Endothelial cell of umbilical vein (primary cell): ENCODE measurements at regions not wholly inside any gene's neighbourhood (a gene's known extent, or its start where the extent isn't known, plus 50 kb on each side); places are given as distances from the start of the nearest gene placed in this dataset.

Experiments used
- EZH2 ChIP-seq: IDR thresholded peaks from 2 replicates; pipeline ENCODE4 v1.6.1; 2012; ENCODE audit warnings: borderline replicate concordance, low read depth, mild to moderate bottlenecking, moderate library complexity, low read length, inconsistent platforms; ENCODE audit not compliant: severe bottlenecking
- FOS ChIP-seq: IDR thresholded peaks from 2 replicates; pipeline ENCODE4 v1.6.1; 2011; ENCODE audit warnings: mild to moderate bottlenecking, low read length, moderate library complexity, borderline replicate concordance; ENCODE audit not compliant: insufficient read depth
- MYC ChIP-seq: IDR thresholded peaks from one replicate; pipeline ENCODE4 v1.6.1; 2011; ENCODE audit warnings: mild to moderate bottlenecking, low read depth, low read length
- POLR2A ChIP-seq: IDR thresholded peaks from 2 replicates; pipeline ENCODE4 v1.6.1; 2012; ENCODE audit warnings: low read depth, mild to moderate bottlenecking, control low read depth, low read length
- POLR2AphosphoS5 ChIP-seq: IDR thresholded peaks from 2 replicates; pipeline ENCODE4 v1.6.1; 2012; ENCODE audit warnings: low read depth, mild to moderate bottlenecking, control low read depth, low read length, moderate library complexity; ENCODE audit not compliant: insufficient read depth
- TF ChIP-seq, protein P1 (sequence below), 2 donors: IDR thresholded peaks; 1 replicate in 1 of 2; 2 replicates in 1 of 2; pipeline ENCODE4 v1.5.1; 2011; ENCODE audit warnings: low read length in 2 of 2, mild to moderate bottlenecking in 2 of 2, moderate library complexity in 2 of 2, control low read depth in 1 of 2, inconsistent platforms in 1 of 2, low read depth in 1 of 2; ENCODE audit not compliant: insufficient read depth in 1 of 2; ENCODE audit errors: extremely low read depth in 1 of 2
- TF ChIP-seq, protein P2 (sequence below): IDR thresholded peaks from 2 replicates; pipeline ENCODE4 v1.6.1; 2011; ENCODE audit not compliant: insufficient read depth, insufficient read length

DNA sequence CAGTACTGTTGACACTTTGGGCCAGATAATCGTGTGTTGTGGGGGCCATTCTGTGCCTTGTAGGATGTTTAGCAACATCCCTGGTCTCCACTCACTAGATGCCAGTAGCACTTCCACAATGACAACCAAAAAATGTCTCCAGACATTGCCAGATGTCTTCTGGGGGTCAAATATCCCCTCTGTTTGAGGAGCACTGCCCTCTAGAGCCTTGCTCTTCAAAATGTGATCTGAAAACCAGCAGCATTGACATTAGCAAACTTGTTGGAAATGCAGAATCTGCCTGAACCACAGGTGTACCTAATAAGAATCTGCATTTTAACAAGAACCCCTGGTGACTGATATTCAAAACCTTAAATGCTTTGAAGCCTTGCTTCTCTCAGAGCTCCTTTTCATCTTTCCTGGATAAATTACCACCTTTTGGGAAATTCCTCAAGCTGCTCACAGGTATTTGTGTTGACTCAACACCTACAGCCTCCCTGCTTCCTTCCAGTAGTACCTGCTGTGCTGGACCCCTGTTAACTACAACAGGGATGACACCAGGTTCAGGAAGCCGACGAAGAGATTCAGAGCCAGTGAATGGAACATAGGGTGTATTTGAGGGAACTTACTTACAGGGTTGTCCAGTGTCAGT, 459.0 kb upstream of the NR3C2 start:
- TF ChIP-seq, protein P1, sequence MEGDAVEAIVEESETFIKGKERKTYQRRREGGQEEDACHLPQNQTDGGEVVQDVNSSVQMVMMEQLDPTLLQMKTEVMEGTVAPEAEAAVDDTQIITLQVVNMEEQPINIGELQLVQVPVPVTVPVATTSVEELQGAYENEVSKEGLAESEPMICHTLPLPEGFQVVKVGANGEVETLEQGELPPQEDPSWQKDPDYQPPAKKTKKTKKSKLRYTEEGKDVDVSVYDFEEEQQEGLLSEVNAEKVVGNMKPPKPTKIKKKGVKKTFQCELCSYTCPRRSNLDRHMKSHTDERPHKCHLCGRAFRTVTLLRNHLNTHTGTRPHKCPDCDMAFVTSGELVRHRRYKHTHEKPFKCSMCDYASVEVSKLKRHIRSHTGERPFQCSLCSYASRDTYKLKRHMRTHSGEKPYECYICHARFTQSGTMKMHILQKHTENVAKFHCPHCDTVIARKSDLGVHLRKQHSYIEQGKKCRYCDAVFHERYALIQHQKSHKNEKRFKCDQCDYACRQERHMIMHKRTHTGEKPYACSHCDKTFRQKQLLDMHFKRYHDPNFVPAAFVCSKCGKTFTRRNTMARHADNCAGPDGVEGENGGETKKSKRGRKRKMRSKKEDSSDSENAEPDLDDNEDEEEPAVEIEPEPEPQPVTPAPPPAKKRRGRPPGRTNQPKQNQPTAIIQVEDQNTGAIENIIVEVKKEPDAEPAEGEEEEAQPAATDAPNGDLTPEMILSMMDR (IDR thresholded peaks at IDR 0.05; ENCODE audit: extremely low read depth in 1 of 2, insufficient read depth in 1 of 2, low read depth in 1 of 2, low read length in 2 of 2) = no peak
- TF ChIP-seq POLR2A = no peak
- no peak for TF ChIP-seq EZH2
- TF ChIP-seq POLR2AphosphoS5 = no peak
- TF ChIP-seq, protein P2, sequence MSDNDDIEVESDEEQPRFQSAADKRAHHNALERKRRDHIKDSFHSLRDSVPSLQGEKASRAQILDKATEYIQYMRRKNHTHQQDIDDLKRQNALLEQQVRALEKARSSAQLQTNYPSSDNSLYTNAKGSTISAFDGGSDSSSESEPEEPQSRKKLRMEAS = no peak
- no peak for TF ChIP-seq MYC
- TF ChIP-seq FOS = no peak
